ENCODE measurements at regions not wholly inside any gene's neighbourhood (a gene's known extent, or its start where the extent isn't known, plus 50 kb on each side); places are given as distances from the start of the nearest gene placed in this dataset.

DNA sequence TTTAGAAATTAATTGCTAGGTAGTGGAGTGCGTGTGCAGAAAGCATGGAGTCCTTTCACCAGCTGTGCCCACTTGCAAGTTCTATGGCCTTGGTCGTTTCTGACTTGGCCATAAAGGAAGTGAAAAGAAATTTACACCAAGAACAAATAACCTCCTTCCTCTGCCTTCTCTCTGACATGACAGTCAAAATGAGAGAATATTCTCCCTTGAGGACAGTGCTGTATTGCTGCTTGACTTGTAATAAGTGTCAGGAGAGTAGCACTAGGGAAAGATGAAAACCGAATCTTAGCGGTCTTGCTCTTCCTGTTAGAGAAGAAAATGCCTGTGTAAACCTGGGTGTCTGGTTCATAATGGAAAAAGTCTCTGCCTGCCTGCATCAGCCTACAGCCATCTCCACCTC lies 333.1 kb upstream of the RAG2 start:
- DNase-seq, result no peak

DNA sequence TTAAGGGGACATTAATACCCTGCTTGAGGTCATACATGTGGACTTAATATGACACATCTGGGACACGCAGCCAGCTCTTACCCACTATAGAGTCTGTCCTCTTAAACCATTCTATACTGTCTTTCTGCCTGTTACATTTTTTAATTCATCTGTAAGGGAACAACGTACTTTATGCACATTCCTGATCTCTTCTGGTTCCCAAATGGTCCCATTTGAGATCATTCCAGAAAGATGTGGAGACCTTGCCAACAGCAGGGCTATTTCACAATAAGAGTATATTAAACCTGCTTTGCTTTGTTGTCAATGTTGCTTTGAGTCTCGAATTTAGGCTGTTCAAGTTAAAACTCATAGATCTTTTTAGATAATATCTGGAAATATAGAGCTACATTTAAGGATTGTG lies 332.2 kb upstream of the RAG2 start:
- DNase-seq, result no peak

DNA sequence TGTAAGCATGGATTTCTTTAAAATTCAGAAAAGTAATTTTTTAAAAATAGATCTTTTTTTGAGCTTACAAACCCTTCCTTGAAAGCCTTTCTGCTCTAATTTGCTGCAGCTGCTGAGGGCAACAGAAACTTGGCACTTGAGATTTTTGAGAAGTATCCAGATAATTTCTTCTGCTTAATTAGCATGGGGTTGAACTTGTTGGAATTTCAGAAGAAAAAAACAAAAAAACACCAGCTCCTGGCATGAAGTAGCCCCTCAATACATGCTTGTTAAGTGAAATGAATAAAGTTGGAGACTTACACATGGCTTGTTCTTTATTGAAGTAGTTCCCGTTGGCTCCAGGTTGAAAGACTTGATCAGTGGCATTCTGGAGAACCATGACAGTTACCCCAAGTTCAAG lies 331.4 kb upstream of the RAG2 start:
- DNase-seq, result no peak

DNA sequence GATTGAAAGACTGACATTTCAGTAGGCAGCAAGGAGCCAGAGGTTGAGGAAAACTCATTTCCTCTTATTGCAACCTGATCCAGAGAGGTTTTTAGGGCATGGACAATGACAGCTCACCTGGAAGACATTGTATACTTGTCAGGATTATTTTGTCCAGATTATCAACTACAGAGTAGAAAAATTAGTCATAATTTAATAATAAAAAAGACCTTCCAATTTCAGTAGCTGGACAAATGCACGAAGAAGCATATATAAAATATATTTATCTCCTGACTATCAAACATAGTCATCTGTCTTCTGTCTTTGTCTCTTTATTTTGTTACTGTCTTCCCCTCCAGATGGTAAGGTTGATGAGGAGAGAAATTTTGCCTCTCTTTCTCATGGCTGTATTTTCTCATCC lies 330.6 kb upstream of the RAG2 start:
- no peak for DNase-seq

DNA sequence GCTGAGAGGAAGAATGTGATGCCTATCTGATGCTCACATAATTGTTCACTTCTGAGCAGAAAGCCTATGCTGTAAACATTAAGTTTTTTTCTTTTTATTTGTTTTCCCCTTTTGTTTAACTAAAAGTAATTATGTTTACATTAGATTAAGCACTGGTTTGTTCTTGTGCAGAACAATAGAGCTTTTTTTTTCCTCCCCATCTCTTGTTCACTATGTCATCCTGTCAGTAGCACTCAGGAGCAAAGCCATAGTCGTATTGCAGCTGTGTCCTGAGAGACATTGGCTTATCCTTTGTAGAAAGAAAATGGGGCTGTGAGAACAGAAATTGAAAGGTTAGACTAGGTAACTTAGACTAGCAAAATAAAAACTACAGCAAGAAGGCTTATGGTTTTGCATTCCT lies 301.8 kb upstream of the RAG2 start:
- DNase-seq, result no peak

DNA sequence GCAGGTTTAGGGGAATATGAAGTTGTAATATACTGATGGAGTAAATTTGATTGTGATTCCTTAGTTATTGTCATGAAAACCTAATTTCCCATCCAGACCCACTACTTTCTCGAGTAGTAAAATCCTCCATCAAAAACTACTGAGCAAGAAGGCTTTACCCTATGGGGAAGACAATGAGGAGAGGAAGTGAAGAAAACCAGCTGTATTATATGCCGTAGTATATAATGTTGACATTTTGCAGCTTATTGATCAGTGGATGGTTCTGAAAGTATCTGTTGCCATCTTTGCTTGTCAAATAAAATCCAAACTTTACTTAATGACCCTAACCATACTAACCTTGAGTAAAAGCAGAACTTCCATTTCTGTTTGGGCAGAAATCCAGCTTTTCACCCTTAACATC lies 292.8 kb upstream of the RAG2 start:
- no peak for DNase-seq

DNA sequence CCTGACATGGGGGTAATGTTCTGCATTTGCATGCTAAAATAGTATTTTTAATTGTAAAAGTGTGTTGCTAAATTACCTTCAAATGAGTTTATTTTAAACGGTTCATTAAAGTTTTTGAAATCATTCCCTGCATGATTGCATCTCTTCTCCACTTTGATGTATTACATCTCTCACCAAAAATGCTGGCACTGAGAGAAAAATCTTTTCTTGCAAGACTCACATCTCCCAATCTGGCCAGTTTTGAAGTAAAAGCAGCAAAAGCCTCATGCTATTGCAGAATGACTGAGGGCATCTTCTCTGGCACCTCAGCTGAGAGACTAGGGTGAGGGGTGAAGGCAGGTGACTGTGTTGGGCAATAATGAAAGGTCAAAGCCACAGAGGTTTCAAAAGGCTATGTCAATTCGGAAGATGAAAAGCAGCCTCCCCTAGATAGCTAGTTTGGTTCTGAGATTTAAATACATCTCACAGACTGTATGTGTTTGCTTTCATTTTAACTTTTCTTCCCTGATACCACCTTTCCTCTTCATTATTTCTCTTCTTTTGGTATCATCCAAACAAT lies 292.2 kb upstream of the RAG2 start:
- DNase-seq, result no peak

DNA sequence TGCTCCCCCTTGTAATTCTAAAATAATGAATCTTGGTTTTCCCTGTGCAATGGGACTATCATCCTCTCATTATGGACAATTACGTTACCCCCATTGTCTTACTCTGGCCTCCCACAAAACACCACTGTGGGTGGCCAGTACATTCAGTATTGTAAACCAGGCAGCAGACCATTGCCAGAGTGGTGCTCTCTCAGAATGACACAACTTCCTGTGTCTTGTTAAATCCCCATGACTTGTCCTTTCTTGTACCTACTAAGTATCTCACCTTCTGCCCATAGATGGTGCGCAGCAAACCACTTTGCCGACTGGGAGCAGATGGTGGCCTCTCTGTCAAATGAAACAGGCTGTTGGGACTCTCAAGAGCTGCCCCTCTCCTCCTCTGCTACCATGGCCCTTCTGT lies 287.1 kb upstream of the RAG2 start:
- DNase-seq, result no peak

DNA sequence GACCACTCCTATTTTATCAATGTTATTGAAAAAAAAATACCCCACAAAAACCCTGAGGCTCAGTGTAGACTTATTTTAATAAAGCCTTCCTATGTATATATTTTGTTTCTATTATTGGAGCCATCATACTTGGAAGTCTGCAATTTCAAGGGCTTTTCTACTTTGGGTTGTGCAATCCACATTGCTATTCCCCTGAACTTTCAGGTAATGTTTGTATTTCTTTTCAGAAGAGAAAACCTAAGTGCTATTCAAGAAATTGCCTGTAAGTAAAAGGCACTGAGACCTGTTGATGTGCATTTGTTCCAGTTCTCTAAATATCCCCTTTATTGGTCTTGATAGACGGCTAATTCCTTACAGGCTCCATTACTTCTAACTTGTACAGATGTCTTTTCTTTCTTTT lies 280.7 kb upstream of the RAG2 start:
- DNase-seq, result no peak

DNA sequence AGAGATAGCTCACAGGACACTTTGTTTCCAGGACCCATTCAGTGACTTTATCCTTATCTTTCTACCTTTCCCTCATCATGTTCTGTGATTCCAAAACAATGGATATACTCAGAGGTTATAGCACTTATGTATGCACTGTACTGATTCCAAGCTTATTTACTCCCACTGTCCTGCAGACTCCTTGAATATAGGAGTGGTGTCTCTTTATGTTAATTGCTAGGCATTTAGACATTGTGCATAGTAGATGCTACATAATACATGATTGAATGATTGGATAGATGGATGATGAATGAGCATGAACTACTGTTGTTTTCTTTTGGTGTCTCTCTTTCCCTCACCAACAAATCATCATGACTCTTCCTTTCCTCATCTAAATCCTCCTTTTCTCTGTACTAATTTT lies 279.1 kb upstream of the RAG2 start:
- DNase-seq, result no peak

DNA sequence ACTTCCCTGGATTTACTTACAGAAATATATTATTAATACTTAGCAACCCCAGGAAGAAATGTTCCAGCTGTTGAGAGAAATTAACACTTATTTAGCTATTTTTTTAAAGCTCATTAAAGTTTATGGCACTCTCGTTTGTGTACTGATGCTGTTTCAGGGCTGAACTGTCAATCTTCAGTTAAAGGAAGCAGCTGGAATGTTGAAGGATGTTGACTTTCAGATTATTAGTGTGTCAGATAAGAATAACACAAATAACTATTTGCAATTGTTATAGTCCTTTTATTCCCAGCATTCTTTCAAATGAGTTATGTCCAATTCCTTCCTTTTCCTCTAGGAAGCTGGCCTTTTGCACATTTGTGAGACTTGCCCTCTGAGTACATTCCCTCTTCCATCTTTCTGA lies 278.2 kb upstream of the RAG2 start:
- DNase-seq, result no peak

DNA sequence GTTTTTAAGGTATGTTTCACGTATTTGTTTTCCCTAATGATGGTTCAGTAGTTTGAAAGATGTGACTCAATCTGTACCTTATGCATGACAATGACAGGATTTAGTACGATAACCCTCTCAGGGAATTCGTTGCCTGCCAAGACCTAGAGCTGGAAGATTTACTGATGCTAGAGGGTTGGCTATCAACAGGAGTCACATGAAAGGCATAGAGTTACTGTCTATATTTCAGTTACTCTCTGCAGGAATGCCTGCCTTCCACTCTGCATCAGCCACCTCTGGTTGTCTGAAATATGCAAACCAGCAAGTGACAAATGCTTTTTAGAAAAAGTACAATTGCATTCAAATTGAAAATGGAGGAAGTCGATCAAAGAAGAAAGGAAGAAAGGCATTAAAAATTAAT lies 276.3 kb upstream of the RAG2 start:
- DNase-seq, result no peak

DNA sequence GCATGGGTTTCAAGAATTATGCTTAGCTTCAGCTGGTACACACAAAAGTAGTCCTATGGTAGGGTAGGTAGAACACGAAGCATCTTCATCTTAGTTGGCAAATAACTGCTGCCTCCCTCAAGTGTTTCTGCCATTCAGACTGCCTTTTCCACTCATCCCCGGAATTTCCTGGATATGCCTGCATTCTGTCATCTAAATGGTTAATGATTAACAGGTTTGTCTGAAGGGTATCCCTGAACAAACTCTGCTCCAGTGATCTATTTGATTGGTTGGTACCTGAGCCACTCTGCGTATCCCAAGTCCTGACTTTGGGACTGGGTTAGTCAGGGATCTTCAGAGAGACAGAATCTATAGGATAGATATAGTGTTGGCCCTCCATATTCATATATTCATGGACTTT lies 272.3 kb upstream of the RAG2 start:
- no peak for DNase-seq

DNA sequence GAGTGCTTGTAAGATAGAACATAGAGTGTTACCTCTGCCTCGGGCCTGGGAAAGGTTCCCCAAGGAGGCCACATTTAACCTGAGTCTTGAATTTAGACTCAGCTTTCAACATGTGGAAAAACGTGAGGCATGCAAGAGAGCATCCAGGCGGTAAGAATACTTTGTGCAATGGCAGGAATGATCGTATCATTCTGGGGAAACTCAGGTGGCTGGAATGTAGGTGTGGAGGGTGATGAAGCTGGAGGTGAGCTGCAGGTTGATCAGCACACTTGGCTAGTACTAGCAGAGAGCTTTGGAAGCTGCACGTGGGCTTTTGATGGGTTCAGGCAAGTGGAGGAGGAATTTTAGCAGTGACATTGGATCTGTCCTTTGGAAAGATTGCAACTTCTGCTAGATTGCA lies 270.3 kb upstream of the RAG2 start:
- DNase-seq, result no peak

DNA sequence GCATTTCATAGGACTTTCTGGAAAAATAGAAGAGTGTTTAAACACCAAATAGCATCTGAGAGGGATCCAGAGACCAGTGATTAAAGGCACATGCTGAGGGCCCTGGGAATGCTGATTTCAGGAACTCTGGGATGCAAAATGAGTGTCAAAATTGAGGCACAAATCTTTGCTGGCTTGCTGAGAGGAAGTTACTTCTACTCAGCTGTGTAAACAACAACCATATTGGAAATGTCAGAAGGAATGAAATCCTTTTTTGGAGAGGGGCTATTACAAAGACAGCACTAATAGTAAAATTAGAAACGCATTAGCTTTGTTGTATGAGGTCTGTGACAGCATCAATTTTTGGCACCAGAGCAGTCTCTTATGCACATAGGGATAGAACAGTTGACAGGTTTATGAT lies 267.8 kb upstream of the RAG2 start:
- DNase-seq, result no peak

DNA sequence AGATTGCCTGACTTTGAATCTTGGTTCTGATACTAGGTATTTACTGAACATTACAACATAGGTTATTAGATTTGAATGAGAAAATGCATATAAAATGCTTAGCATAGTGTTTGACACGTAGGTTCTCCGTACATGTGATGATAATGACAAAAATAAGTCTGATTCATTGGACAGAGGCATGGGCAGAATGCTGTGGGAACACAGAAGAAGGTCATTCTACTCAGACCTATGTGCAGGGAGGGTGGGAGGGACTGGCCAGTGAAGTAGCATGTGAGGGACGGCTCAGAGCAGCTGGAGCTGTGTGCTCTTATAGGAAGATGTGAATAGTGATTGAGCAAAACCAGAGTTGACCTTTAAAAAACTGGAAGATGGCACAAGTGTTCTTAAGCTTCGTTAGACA lies 256.8 kb upstream of the RAG2 start:
- no peak for DNase-seq

DNA sequence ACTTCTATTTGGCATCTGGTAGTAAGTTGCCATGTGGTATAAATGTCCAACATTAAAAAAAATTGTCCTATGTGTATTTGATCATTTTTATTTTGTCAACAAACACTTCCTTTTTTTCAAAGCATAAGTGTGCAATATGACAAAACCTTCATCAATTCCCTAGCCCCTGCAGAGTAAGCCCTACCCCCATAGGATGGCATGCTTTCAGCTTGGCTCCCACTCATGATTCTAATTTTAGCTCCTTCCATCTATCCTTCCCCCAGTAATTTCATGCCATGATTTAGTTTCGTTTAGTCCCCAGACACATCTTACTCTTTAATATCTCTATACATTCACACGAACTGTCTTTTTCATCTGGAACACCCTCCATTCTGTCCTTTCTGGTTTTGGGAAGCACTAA lies 250.6 kb upstream of the RAG2 start:
- DNase-seq, result no peak

DNA sequence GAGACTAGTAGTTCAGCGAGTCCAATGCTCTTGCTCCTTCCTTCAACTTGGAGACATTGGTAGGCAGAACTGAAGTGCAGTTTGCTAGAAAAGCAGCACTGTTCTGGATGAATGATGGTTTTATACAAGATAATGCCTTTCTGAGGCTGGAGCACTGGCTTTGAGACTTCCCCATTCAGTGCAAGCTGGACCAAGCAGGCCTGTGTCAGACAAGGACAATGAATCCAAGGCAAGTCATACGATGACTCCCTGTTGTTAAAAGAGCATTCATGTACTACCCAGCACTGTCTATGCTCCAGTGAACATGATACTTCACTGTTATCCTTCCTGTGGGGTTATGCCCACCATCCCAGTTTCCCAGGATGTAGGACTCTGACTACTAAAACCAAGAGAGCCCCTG lies 242.3 kb upstream of the RAG2 start:
- no peak for DNase-seq

DNA sequence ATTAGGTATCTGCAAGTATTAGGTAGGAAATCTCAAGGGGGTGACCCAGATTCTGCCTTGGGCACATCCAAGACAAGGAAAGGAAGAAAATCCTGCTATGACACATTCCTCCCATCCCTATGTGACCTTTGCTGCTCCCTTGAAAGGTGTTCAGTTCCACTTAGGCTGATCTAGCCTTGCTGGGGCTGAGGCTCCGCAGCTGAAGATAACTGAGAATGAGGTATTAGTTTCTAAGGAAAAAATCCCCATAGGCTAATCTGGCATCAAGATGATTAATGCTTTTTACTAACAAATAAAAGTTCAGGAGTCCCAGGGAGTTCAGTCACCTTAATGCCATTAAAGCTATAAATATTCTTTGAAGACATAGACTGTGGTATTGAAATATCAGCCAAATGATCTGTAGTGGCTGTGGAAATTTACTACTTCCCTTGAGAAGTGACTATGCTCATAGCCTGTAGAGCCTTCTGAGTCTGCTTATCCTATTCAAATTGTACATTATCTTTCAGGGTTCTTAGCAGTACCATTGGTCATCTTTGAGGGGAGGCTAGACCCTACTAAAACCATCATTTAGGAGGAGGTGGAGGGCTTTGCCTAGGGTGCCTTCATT lies 239.9 kb upstream of the RAG2 start:
- DNase-seq, result no peak

DNA sequence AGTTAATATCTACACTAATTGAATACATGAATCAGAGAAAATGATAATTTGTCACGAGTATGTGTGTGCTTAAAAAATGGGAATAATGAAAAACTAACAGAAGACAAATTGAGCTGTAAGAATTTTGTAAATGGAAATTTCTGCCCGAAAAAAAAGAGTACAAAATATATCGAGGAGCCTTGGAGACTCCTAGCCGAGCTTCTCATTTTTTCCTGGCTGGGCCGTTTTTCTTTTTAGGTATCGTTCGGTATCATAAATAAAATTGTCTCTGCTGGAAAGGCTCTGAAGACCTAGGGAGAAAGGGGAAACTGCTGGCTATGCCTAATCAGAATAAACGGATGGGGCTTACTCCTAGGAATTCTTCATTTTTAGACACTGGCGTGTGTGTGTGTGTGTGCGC lies 227.2 kb upstream of the RAG2 start:
- no peak for DNase-seq

DNA sequence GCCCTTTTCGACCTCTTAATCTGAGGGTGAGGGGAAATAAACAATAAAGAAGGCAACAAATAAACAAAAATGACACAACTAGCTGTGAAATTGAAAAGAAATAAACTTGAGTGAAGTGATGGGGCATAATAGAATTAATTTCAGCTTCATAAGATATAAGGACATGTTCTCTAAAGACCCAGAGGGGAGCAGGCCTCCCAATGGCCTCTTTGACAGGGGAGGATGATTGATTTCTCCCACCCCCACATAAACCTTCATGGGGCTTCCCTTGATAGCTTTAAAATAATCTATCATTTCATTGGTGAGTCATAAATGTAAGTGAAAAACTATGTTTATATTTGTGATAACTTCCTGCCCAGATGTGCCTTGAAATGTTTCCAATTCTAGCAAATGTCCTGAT lies 226.3 kb upstream of the RAG2 start:
- DNase-seq, result no peak

DNA sequence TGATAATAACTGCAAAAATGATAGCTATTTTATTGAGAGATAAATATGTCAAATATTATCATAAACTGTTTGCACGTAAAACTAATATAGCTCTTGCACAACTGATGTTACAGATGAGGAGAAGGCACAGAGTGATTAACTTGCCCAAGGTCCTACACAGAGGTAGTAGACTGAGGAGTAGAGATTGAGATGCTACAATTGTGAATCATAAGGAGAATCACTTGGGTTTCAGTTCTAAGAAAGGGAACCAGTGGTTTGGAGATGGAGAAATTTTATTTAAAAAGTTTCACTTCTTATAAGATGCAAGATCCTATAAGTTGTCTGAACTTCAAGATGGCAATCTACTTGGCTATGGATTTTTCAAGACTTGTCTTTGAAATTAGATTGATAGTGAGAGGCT lies 224.8 kb upstream of the RAG2 start:
- DNase-seq, result no peak

DNA sequence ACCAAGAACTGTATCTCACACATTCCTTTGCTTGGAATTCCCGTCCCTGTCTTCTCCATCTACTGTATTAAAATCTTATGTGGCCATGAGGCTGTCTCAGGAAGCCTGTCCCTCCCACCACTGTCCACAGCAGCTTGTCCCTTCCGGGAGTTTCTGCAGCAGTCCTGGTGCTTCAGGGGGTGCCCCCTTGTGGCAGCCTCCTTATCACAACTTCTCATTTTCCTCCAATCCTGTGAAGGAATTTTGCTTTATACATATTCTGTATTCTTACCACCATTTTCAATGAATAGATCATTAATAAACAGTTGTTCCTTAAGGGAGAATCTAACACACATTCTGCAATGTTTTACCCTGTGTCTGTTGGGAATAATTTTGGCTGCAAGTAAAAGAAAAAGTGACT lies 220.4 kb upstream of the RAG2 start:
- no peak for DNase-seq

DNA sequence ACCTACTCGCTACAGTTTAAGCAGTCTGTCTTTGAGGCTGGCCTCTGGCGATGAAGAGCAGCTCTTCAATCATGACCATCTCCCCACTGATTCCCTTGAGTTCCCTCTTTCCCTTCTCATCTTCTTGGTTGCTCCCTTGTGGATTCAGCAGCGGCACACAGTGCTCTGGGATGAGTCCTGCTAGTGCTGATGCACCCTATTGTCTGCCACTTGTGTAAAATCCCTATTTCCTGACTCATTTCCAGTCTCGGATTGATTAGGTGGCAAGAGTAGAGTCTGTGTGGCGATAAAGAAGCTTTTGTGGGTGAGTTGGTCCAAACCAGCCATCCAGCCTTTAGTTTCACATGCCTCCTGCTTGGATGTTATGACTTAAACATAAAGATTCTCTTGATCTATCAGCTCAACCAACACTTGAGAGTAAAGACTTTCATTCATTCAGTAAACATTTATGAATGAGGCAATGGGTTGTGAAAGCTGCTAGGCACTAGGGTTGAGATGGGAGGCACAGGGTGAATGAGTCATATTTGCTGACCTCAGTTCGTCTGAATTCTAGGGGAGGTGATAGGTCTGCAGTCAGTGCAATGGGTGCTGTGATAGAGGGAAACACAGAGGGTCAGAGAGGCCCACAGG lies 219.4 kb upstream of the RAG2 start:
- DNase-seq, result no peak

DNA sequence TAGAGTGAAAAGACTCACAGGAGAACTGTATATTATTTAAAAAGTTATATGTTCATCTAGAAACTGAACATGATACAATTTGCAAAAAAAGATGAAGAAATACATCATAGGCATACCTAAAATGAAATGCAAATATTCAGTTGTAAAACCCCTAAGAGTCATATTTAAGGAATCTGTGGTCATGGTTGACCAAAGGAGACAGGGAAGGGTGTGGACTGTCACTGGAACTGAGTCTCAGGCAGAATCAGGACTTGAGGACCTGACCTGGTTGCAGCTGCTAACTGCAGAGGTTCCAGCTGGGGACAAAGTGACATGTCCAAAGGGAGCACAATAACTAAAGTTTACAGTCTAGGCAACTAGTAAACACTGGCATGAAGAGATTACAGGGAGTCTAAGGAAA lies 211.3 kb upstream of the RAG2 start:
- no peak for DNase-seq
